GM19455 (cell line): ENCODE measurements at regions not wholly inside any gene's neighbourhood (a gene's known extent, or its start where the extent isn't known, plus 50 kb on each side); places are given as distances from the start of the nearest gene placed in this dataset.
"Not testable (repeated sequence)": the region's sequence is repeated elsewhere in the genome, so short reads cannot be mapped to it uniquely, and the experiment has no call there.

Source experiments
- ATAC-seq: cut with Tn5 transposase; IDR thresholded peaks from one replicate; pipeline ENCODE4 v1.9.1; 2021; ENCODE audit not compliant: unreplicated experiment

- ATAC-seq, result no peak
These were observed 102.4 kb upstream of the DLGAP1 start for GRCh38 chr18:4557502-4557901.

- ATAC-seq, result no peak
These were observed 95.9 kb upstream of the DLGAP1 start for GRCh38 chr18:4551001-4551360.

- no peak for ATAC-seq
These were observed 94.2 kb upstream of the DLGAP1 start for GRCh38 chr18:4549164-4549872.

DNA sequence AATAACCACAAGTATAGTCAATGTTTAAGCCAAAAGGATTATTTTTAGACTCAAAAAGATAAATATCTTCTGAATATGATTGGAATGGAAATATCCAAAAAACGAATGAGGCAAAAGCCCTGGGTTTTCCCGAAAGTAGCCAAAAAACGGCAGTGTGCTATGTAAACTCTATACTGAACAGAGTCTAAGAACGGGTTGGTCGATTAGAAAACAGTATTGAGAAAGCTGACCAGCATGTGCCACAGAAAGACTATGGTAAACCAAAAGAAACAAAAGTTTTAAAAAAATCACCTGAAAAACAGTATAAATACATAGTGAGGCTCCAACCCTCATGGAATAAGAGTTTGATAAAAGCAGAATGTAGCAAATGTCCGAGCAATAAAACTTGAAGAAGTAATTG lies 92.0 kb upstream of the DLGAP1 start:
- ATAC-seq, result no peak

DNA sequence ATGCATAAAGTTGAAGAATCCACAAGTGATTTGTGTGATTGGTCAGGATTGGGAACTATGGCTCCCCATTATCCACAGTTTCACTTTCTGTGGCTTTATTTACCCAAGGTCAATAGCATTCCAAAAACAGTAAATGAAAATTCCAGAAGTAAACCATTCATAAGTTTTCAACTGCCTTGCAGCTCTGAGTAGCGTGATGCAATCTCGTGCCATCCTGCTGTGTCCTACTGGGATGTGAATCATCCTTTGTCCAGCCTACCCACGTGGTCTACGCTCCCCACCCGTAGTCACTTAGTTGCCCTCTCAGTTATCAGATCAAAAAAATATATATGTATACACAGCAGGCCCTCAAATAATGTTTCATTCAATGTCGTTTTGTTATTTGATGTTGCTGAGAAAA lies 89.0 kb upstream of the DLGAP1 start:
- ATAC-seq, result no peak

- no peak for ATAC-seq
These were observed 88.6 kb upstream of the DLGAP1 start for GRCh38 chr18:4543711-4544110.

GRCh38 chr18:4541588-4541987 lies 86.5 kb upstream of the DLGAP1 start:
- ATAC-seq, result no peak

GRCh38 chr18:4536447-4536846 lies 81.3 kb upstream of the DLGAP1 start:
- no peak for ATAC-seq

GRCh38 chr18:4528405-4528804 lies 73.3 kb upstream of the DLGAP1 start:
- ATAC-seq, result no peak

DNA sequence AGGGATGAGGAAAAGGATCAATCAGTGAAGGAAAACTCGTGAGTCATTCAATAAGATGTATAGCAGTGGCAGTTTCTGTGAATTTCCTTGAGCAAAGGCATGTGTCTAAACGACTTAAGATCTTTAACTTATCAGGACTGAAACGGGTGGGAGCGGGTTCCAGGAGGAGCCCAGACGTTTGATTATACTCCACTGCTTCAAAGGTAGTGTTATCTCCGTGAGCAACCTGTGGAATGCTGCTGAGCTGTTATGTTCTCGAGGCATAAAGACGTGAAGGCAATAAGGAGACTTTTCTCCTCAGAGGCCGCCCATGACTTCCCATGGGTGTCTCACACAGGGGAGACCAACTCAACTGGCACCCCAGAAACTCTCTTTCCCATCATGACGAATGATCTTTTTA lies 72.7 kb upstream of the DLGAP1 start:
- ATAC-seq, result not testable (repeated sequence)

GRCh38 chr18:4524096-4524495 lies 69.0 kb upstream of the DLGAP1 start:
- ATAC-seq, result no peak

- ATAC-seq, result no peak
These were observed 56.1 kb upstream of the DLGAP1 start for GRCh38 chr18:4511166-4511565.

- ATAC-seq, result no peak
These were observed 55.6 kb upstream of the DLGAP1 start for GRCh38 chr18:4510711-4511110.

GRCh38 chr18:4510160-4510559 lies 55.1 kb upstream of the DLGAP1 start:
- no peak for ATAC-seq
